Kidney glomerular epithelial cell (primary cell): ENCODE measurements at regions not wholly inside any gene's neighbourhood (a gene's known extent, or its start where the extent isn't known, plus 50 kb on each side); places are given as distances from the start of the nearest gene placed in this dataset.

ENCODE experiments used
- DNase-seq: peaks from one replicate; lab custom pipeline; 2025; lab: John Stamatoyannopoulos, UW

DNA sequence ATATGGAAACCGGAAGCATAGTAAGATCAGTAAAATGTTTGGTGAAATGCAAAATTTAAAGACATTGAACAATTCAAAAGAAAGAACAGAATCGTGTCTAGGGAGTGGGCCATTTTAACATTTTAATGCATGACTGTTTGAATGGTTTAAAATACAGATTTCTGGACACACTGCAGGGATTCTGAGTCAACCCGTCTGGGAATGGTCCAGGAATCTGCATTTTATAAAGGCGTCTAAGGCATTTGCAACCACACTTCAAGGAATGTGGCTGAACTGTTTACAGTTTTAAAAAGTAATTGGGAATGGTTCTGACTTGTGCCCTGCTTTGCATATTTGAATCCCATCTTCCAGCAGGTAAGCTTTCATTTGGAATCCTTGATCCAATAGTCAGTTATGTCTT lies 811.7 kb upstream of the WWC1 start:
- DNase-seq = no peak

GRCh38 chr5:167481345-167481744 lies 810.1 kb upstream of the WWC1 start:
- no peak for DNase-seq

DNA sequence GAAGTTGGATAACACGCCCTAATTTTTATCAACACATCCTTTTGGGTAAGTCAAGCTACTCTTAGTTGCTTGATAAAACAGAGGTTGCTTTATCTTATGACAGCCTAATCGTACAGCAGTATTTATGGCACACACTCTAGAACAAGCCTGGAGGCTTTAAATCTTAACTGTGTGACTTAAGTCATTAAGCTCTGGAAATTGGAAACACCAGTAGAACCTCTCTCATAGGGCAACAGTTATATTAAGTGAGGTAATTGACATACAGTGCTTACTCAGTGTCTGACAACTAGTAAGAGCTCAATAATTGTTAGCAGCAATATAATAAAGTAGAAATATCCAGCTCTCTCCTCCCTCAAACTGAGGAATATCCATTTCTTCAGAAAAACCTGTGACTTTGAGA lies 808.9 kb upstream of the WWC1 start:
- no peak for DNase-seq

GRCh38 chr5:167485061-167485774 lies 806.2 kb upstream of the WWC1 start:
- peak; percentile 28 for DNase-seq

DNA sequence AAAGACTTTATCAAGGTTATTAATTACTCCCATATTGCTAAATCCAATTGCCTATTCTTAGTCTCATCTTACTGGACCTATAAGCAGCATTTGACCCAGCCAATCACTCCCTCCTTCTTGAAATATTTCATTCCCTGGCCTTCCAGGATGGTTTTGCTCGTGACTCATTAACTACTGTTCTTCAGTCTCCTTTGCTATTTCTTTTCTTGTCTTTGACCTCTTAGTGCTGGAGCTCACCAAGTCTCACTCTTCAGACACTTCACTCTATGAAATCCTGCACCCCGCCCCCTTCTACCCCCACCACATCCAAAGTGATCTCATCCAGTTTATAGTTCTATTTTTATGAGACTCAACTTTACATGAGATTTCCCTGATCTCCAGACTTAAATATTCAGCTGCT lies 803.1 kb upstream of the WWC1 start:
- DNase-seq = peak; percentile 24

GRCh38 chr5:167489202-167489601 lies 802.2 kb upstream of the WWC1 start:
- DNase-seq = peak; percentile 65

DNA sequence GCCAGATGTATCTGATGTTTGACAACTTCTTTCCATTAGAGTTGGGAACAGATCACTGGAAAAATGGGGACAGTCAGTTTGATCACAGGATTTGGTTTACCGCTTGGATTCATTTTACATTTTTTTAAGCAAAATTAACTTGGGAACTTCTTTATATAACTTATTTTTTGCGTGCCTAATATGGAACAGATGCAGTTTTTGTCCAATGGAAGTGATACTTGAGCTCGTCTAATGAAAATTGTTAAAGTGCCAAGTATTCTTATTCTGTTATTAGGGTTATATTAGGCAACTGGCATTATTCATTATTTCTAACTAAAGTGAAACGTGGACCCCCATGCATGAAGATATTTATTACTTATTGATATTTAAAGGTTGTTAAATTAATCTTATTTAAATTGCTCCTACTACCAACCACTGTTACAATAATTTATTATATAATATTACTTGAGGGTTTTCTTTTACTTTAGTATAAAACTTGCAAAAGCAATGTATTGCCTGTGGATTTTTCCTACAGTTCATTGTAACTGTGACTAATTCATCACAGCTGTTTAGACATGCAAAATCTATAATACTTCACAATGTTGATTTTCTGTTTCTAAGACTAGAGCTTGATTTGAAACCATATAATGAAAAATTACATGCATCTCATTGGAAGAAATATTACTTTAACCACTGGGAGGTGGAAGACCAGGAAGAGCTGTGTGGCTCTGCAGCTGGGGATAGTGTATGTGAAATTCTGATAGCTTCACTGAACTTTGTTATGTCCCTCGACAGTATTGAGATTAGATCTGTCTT lies 787.3 kb upstream of the WWC1 start:
- DNase-seq = no peak

DNA sequence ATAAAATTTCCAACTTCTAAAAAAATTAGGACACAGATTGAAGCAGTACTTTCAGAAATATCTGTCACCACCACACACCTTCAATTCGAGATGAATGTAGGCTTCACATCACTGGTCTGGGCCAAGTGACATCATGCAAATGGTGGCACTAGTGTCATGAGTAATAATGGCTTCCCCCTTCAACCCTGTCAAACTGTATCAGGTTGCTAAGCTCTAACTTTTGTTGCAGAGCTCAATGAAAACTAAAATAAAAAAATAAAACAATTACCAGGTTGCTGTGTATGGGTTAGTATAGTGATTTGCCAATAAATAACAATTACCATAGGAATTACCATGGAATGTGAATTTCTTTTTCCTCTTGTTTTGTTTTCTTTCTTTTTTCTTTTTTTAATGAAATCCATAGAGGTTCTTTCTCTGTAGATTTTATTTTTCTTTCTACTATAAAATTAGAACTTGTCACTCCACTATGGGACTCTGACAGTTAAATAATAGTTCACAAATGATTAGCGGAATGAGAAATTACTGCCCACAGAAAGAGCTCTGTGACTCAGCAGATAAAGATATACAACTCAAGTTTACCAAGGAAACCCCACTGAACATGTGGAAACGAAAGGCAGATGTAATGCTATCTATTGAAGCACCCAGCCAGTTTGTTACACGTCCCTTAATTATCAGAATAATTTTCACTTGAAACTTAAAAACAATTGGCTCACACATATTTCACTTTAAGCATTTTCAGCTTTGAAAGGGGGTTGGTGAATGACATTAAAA lies 783.8 kb upstream of the WWC1 start:
- DNase-seq = no peak

DNA sequence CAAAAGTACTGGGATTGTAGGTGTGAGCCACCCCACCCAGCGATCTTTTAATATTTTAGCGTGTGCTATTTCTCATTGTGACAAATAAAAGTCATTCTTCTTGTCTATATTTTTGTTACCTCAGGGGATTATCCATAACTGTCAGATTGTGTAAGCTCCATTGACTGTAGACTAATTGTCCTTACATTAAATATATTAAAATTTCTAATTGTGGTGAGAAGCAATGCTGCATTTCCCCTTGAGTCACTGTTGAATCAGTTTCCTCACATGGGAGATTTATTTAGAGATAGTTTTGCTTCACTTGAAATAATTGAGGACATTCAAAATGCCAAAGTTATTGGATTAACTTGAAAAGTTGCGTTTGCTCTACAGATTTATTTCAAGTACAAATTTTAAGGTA lies 782.4 kb upstream of the WWC1 start:
- DNase-seq = no peak

DNA sequence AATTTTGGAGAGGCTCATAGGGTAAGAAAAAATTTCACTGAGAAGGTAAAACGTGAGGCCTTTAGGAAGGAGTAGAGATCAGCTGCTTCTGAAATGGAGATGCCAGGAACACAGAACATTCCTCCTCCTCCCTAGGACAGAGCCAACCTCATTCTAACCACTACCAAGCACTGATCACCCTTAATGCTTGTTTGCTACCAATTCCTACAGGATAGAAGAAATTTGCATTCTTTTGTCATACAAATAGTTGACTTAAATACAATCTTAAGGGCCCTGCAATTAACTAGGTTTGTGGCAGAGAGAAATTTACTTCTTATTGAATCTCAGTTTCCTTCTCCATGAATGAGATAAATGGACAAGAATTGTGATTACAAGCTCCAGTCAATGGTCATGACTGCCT lies 780.2 kb upstream of the WWC1 start:
- DNase-seq = no peak

DNA sequence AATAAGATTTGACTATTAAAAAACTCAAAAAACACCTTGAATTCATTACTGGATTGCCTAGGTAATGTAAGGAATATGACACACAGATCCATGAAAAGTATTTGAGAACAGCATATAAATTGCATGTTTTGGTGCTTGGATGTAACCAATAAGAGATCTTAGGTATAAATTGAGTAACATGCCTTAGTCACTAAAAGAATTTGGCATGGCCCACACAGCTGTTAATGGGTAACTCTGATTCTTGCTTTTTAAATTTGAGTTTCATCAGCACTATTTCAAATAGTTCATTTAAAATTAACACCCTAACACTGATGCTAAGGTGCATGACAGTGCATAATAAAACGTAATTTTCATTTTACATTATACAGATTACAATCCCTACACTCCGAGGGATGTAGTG lies 779.3 kb upstream of the WWC1 start:
- DNase-seq = no peak

DNA sequence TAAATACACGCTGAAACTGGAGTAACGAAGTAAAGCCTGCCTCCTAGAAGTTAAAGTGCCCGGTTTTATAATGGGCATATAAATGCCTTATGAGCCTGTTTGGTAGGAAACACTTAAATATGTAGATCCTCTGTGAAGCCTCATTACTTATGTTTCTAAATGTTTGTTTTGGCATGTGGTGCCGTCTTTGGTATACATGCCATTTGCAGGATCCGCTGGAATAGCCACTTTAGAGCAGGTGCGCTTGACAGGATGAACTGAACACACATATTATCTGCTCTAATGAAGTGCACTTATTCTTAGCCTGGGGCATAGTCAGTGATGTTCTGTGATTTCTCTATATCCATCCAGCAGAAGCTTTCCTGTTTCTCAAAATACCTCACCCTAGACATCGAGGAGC lies 778.1 kb upstream of the WWC1 start:
- no peak for DNase-seq

DNA sequence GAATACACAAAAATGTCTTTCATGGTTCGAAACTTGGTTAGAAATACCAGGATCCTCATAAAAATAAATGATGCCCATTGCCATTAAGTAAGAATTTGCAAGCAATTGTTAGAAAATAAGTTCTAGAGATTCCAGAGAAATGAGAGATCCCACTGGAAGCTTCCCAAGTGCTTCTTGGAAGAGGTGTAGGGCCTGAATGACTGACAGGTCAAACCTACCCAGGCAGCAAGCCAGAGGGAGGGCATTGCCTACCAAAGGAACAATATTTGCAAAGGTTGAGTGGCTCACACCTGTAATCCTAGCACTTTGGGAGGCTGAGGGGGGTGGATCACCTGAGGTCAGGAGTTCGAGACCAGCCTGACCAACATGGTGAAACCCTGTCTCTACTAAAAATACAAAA lies 777.0 kb upstream of the WWC1 start:
- DNase-seq = no peak

DNA sequence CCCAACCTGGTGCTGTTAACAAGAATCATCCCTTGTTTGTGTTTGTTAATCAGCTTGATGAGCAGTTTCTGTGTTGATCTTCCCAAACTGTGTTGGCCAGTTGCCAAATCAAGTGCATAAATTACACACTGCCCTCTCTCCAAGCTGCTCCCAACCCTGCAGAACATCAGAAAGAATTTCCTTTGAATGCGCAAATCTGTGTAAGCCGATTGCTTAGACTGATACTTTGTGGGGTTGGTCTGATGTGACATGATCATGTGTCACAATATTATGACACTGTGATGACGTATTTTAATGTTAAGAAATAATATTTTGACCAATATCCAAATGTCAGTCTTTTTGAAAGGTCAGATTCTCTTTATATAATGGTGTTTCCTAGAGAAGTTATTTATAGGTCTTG lies 766.4 kb upstream of the WWC1 start:
- no peak for DNase-seq

GRCh38 chr5:167528651-167529050 lies 762.8 kb upstream of the WWC1 start:
- no peak for DNase-seq

GRCh38 chr5:167530548-167530947 lies 760.9 kb upstream of the WWC1 start:
- DNase-seq = no peak

DNA sequence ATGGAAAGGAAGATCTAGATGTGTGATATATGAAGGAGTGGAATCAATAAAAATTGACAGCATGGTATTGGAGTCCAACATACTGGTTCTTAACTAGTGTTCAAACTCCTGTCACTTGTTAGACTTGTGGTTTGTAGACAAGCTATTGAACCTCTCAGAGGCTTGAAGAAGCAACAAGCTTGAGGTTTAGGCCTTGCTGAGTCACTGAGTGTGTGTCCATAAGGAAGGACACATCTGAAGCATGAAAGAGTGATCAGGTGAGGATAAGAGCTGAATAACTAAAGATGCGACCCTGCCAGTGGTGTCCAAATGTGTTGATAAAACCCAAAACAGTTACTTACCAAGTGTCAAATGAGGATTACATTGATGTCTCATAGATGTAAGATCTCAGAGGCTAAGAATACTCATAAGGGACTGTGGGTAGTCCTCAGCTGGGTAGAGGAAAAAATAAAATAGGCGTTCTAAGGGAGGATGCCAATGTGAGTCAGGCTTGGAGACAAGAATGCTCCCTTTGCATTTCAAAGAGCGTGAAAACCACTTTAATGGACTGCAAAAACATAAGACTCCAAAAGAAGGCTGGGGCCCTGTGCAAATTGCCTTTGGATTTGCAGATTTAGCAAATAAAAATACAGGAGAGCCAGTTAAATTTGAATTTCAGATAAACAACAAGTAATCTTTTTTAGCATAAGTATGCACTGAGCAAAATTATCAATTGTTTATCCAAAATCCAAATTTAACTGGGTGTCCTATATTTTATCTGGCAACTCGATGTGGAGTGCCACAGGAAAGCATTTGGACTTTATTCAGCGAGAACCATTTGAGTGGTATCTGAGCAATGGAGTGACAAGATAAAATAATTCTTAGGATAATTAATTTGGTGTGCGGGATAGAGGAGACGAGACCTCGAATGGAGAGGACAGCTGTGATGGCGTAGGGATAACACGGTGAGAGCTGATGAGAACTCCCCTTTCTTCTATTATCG lies 757.3 kb upstream of the WWC1 start:
- no peak for DNase-seq

GRCh38 chr5:167539747-167540146 lies 751.7 kb upstream of the WWC1 start:
- DNase-seq = no peak

DNA sequence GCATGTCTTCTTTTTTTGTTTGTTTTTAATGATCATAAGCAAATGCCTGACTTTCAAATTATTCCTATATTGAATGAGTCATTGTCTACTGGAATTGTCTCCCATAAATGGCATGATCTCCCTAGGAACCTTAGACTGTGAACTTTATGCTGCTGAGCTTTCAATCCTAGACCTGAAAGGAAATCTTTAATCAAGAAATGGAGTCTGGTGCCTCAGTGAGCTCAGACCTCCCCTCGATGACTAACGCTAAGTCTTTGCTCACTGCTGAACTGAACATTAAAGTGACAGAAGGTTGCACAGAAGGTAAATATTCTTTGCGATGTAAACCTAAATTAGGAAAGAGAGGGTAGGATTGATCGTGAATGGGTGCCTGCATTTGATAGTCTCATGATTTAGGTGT lies 745.2 kb upstream of the WWC1 start:
- DNase-seq = no peak

- DNase-seq = no peak
Observed at GRCh38 chr5:167552356-167552755, 739.1 kb upstream of the WWC1 start.

DNA sequence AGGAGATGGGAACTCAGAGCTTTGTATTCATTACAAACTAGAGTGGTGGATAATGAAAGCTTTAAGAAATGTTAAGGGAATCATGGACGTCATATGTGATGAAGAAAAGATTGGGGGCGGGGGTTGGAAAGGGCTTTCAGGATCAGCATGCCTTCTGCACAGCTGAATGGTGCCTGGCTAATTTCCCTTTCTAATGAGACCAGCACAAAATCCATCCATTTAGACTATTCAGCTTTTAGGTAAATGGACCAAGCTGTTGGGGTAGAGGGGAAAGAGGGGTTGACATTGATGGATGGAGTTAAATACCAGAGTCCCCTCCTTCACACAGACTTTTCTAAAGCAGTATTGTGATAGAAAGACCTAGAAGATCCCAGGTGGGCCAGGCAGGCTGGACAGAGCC lies 737.9 kb upstream of the WWC1 start:
- no peak for DNase-seq
